ENCODE measurements at regions not wholly inside any gene's neighbourhood (a gene's known extent, or its start where the extent isn't known, plus 50 kb on each side); places are given as distances from the start of the nearest gene placed in this dataset.

- TF ChIP-seq POLR2AphosphoS5 (IDR thresholded peaks at IDR 0.05) (no peak), CTCF (IDR thresholded peaks at IDR 0.05) (no peak), EP300 (IDR thresholded peaks at IDR 0.05) (no peak), POLR2A (IDR thresholded peaks at IDR 0.05) (no peak)
These were observed 533.6 kb upstream of the CADM1 start for GRCh38 chr11:116037861-116038260.
